Dendritic cell treated with granulocyte-macrophage colony-stimulating factor and Interleukin-4, amounts not matched to agents 40 ng/mL and 50 ng/mL, for 4 days (primary cell): ENCODE measurements at regions not wholly inside any gene's neighbourhood (a gene's known extent, or its start where the extent isn't known, plus 50 kb on each side); places are given as distances from the start of the nearest gene placed in this dataset.
"Not testable (repeated sequence)": the region's sequence is repeated elsewhere in the genome, so short reads cannot be mapped to it uniquely, and the experiment has no call there.

ENCODE experiments used
- H3K27ac Mint-ChIP-seq: one replicate; pipeline ENCODE4 v1.8.0; 2022; ENCODE audit warnings: mild to moderate bottlenecking, mixed read lengths
- H3K27me3 Mint-ChIP-seq: one replicate; pipeline ENCODE4 v1.8.0; 2022; ENCODE audit warnings: mild to moderate bottlenecking, mixed read lengths
- H3K36me3 Mint-ChIP-seq: one replicate; pipeline ENCODE4 v1.8.0; 2022; ENCODE audit warnings: low read depth, mixed read lengths
- H3K4me1 Mint-ChIP-seq: one replicate; pipeline ENCODE4 v1.8.0; 2022; ENCODE audit warnings: low read depth, mixed read lengths
- H3K4me3 Mint-ChIP-seq: one replicate; pipeline ENCODE4 v1.8.0; 2022; ENCODE audit warnings: mild to moderate bottlenecking, moderate library complexity, mixed read lengths
- H3K9me3 Mint-ChIP-seq: one replicate; pipeline ENCODE4 v1.8.0; 2022; ENCODE audit warnings: mixed read lengths
- intact Hi-C: fragments of 100-400 bp; cut with micrococcal nuclease; formaldehyde crosslinking; loops from one replicate; pipeline ENCODE4 v1.15.0; 2022

DNA sequence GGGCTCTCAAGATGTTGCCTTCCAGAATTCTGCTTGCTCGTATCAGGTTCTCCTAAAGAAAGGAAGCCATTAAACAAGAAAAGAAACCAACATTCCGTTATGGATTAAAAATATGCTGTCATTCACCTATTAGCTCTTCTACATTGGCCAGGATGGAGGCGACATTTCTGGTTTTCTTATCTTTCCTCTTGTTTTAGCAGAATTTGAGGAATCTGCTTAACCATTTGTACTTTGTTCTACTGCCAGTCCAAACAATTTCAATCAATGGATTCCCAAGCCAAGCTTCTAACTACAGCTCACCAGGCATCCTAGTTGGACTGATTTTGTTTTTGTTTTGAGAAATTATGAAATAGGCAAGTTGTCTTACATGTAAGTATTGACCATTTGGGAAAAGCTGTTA is 164.6 kb upstream of the TSC22D2 start:
- no peaks in the 10 kb centered on the region for H3K9me3 Mint-ChIP-seq
- no peaks in the 10 kb centered on the region for H3K4me1 Mint-ChIP-seq
- intact Hi-C loops: no loop called here
- no peak overlapping the region for H3K4me3 Mint-ChIP-seq
- H3K27ac Mint-ChIP-seq: no peak overlapping the region
- H3K36me3 Mint-ChIP-seq: no peaks in the 10 kb centered on the region
- H3K27me3 Mint-ChIP-seq: no peaks in the 10 kb centered on the region

DNA sequence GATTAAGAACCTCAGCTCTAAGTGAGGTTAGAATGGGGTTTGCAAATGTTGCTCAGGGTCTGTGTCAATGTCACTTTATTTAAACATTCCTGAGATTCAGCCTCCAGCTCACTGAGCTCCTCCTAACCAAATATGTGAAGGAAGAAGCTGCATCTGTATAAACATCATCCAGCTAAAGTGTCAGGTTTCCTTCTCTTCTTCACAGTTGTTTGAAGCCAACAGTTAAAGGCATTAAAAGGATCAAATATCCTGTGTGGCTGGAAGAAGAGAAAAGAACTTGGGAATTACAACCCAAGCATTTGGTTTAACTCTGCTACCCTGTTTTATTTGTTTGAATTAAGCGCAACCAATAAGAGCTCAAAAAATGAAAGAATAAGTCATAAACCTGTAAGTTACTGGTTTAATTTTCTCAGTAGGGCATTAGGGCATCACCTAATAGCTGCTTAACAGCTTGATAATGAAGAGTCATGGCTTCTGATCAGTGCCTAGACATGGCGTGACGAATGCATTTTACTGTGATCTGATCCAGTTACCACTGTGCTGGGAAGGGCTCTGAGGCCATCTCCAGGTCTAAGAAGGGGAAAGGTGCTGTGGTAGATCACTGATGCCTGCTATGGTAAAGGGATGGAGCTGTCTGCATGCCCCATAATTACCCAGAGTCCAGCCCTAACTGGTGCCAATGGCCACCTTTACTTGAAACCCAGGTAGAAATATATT is 165.7 kb upstream of the TSC22D2 start:
- H3K27me3 Mint-ChIP-seq: no peaks in the 10 kb centered on the region
- no peaks in the 10 kb centered on the region for H3K4me1 Mint-ChIP-seq
- intact Hi-C loops: no loop called here
- no peak overlapping the region for H3K4me3 Mint-ChIP-seq
- no peaks in the 10 kb centered on the region for H3K36me3 Mint-ChIP-seq
- no peaks in the 10 kb centered on the region for H3K9me3 Mint-ChIP-seq
- no peak overlapping the region for H3K27ac Mint-ChIP-seq

DNA sequence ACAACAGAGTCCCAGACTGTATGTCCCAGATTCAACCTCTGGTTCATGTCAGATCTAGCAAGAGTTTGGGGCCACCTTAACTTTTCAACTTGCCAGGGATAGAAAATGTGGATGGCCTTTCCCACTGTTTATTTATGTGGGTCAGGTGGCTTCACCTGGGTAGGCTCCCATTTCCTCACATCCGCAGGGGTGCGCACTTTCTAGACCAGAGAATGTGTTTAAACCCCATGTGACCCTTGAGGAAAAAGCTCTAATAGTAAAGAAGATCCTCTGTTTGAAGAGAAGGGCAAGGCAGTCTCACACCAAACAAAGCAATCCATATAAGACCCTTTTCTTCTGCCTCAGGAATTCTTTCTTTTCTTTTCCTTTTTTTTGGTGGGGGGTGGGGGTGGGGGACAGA is 167.2 kb upstream of the TSC22D2 start:
- intact Hi-C loops: no loop called here
- Mint-ChIP-seq H3K4me3 (no peak overlapping the region), H3K27ac (no peak overlapping the region), H3K27me3 (no peaks in the 10 kb centered on the region), H3K9me3 (no peaks in the 10 kb centered on the region), H3K4me1 (no peaks in the 10 kb centered on the region), H3K36me3 (no peaks in the 10 kb centered on the region)

DNA sequence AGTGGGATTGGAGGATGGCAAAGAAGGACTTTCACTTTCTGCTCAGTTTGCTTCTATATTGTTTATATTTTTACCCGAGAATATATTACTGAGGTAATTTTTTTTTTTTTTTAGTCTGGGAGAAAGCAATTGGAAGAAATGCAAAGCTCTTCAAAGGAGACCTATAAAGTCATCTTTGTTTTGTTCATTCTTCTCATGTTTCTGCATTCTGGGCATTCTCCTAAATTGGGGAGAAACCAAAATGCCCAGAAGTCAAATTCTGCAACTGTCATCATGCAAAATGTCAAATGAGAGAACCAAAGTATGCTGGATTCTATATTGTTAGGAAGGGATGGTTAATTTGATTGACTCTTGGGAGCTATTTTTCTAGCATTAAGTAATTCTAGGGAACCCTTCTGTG is 168.3 kb upstream of the TSC22D2 start:
- H3K27ac Mint-ChIP-seq: no peak overlapping the region
- no peaks in the 10 kb centered on the region for H3K36me3 Mint-ChIP-seq
- no peak overlapping the region for H3K4me3 Mint-ChIP-seq
- no peaks in the 10 kb centered on the region for H3K4me1 Mint-ChIP-seq
- no peaks in the 10 kb centered on the region for H3K27me3 Mint-ChIP-seq
- no peaks in the 10 kb centered on the region for H3K9me3 Mint-ChIP-seq
- intact Hi-C loops: no loop called here

DNA sequence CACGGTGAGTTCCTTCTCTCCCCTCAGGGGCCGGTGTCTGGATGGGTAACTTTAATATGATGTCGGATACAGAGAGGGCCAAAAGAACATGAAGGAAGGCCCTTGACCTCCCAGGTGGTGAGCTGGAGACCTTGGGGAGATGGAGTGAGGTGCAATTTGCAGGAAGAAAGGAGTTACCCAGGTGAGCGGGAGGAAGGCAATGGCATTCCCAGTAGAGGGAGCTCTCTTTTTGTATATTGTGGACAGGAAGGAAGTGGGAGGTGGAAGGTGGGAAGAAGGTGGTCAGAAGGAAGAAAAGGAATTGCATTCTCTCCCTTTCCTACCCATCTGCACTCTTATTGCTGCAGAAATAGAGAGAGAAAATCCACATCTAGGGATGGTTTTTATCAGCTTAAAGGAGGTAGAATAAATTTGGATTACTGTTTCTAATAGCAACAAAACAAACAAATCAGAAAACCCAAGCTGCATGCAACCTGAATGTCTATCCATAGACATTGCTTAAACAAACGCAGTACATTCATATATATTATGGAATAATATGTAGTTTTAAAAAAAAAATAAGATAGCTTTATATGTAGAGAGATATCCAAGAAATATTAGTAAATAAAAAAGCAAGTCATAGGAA is 169.0 kb upstream of the TSC22D2 start:
- Mint-ChIP-seq H3K36me3 (no peaks in the 10 kb centered on the region), H3K9me3 (no peaks in the 10 kb centered on the region), H3K4me1 (no peaks in the 10 kb centered on the region), H3K4me3 (no peak overlapping the region), H3K27ac (no peak overlapping the region), H3K27me3 (no peaks in the 10 kb centered on the region)
- intact Hi-C loops: no loop called here

DNA sequence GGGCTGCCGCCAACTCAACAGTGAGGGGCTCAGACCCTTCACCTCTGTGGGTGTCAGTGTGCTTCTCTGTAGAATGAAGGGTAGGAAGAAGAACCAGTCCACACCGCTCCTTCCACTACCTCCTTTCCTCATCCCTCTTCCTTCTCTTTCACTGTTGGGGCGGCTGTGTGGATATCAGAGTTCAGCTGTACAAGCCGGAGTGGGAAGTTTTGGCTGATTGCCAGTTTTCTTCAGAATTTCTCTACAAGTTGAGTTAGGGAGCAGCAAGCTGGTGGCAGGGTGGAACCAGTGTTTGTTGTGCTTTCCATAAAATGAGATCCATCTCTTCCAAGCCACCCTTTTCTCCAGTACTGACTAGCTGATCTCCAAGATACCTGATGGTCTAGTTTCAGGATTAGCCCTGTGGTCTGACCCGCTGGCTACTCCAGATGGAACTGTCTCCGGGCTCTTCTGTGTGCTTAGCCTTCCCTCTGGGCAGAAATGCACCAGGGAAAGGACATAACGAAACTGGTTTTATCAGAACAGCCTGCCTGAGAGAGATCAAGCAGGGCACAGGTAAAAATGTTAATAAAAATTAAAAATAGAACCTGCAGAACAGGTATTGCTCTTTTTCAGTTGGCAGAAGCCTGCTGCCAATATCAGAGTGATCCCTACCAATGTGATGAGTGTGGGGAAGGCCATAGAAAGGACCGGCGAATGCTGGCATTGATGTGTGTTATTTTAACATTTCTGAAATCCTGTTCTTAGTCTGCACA is 169.9 kb upstream of the TSC22D2 start:
- no peaks in the 10 kb centered on the region for H3K27me3 Mint-ChIP-seq
- H3K27ac Mint-ChIP-seq: no peak overlapping the region
- intact Hi-C loops: no loop called here
- H3K9me3 Mint-ChIP-seq: no peaks in the 10 kb centered on the region
- H3K4me1 Mint-ChIP-seq: no peaks in the 10 kb centered on the region
- H3K4me3 Mint-ChIP-seq: no peak overlapping the region
- no peaks in the 10 kb centered on the region for H3K36me3 Mint-ChIP-seq

DNA sequence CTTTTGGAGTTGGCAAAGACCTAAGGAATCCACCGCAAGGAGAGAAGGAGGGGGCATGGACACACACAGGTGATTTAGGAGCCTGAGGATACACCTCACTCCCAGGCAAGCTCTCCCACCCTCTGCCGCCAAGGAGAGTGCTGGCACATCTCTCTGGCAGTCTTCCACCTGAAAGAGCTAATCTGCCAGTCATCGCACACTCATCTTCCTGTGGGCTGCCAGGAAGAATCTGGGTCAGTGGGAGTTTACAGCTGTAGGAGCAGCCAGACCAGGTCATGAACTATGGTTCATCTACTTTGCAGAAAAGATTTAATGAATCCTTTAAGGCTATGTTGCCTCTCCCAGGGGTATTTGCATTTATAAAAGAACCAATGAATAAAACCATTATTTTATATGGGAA is 170.6 kb upstream of the TSC22D2 start:
- no peaks in the 10 kb centered on the region for H3K9me3 Mint-ChIP-seq
- no peak overlapping the region for H3K4me3 Mint-ChIP-seq
- intact Hi-C loops: no loop called here
- no peaks in the 10 kb centered on the region for H3K4me1 Mint-ChIP-seq
- no peaks in the 10 kb centered on the region for H3K36me3 Mint-ChIP-seq
- no peaks in the 10 kb centered on the region for H3K27me3 Mint-ChIP-seq
- no peak overlapping the region for H3K27ac Mint-ChIP-seq

DNA sequence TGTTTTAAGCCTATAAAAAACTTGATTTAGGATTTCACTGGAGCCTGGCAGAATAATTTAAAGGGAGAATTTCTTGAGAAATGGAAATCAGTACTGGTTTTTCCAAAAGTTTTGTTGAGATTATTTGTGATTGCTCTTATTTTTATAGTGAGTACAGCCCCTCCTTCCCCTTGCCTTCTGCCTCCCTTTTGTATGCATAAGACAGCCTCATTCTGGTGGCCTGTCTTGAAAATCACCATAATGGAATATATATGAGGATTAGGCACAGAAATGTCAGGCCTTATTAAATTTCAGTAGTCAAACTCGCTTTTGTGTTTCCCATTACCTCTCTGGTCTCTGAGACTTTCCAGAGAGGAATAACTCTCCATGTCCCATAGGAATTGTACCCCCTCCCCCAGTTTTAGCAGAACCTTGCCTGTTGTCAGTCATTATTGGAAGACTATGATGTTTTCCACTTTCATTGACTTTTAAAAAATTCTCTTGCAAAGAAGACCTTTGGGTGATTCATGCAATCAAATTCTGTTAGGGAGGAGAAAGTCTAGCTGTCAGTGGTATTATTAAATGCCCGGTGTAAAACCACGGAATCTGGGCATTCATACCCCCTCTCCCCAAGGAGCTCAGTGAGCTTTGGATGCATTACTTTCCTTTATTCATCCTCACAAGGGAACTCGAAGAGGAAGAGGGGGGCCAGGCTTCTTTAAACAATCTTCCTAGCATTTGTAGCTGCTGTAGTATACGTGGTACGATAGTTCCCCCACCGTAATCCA is 171.6 kb upstream of the TSC22D2 start:
- intact Hi-C loops: no loop called here
- Mint-ChIP-seq H3K36me3 (no peaks in the 10 kb centered on the region), H3K9me3 (no peaks in the 10 kb centered on the region), H3K27ac (no peak overlapping the region), H3K27me3 (no peaks in the 10 kb centered on the region), H3K4me3 (no peak overlapping the region), H3K4me1 (no peaks in the 10 kb centered on the region)

DNA sequence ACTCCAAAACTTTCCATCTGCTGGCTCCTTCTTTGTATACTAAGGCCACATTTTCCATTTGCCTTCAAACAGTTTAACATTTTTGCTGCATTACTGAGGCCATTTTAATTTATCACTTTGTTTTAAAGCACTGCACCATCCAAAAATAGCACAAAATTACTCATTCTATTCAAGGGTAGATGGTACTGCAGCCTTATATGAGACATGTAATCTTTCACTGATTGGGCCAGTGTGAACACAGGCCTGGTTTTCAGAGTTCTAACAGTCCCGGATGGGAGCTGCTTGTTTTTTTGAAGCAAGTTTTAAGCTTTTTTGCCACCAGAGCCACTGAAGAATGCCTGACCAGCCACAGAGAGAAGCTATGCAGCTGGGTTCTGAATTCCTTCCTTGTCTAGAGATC is 172.3 kb upstream of the TSC22D2 start:
- no peak overlapping the region for H3K4me3 Mint-ChIP-seq
- H3K27me3 Mint-ChIP-seq: no peaks in the 10 kb centered on the region
- no peaks in the 10 kb centered on the region for H3K36me3 Mint-ChIP-seq
- intact Hi-C loops: no loop called here
- no peaks in the 10 kb centered on the region for H3K9me3 Mint-ChIP-seq
- no peaks in the 10 kb centered on the region for H3K4me1 Mint-ChIP-seq
- no peak overlapping the region for H3K27ac Mint-ChIP-seq

DNA sequence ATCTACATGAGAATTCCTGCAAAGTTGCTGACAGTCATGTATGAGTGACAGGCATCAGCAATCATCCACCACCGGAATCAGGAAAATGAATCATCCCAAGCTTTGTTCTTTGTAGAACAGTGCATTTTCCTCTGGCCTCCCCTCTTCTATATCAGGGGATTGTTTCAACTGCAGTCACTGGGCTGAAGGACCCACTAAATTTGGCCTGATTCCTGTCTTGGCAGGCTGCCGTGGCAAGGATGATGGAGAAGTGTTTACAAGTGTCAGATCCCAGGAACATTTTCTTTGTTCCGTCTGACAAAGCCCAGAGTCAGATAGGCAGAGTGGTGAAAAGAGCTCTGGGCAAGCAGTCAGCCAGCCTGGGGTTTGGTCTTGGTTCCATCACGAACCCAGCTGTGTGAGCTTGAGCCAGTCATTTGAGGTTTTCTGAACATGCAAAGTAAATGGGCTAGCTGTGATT is 175.1 kb upstream of the TSC22D2 start:
- Mint-ChIP-seq H3K27ac (no peak overlapping the region), H3K9me3 (no peaks in the 10 kb centered on the region), H3K27me3 (no peaks in the 10 kb centered on the region), H3K4me3 (no peak overlapping the region), H3K36me3 (no peaks in the 10 kb centered on the region), H3K4me1 (no peaks in the 10 kb centered on the region)
- intact Hi-C loops: no loop called here

DNA sequence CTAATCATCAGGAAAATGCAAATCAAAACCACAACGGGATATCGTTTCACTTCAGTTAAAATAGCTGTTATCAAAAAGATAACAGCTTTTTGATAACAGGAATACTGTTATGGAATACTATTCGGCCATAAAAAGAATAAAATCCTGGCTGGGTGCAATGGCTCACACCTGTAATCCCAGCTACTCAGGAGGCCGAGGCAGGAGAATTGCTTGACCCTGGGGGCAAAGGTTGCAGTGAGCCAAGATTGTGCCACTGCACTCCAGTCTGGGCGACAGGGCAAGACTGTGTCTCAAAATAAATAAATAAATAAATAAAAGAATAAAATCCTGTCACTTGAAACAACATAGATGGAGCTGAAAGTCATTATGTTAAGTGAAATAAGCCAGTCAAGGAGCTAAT is 178.1 kb upstream of the TSC22D2 start:
- intact Hi-C loops: no loop called here
- Mint-ChIP-seq H3K4me1 (peaks cover 8% of the 10 kb centered on the region), H3K36me3 (no peaks in the 10 kb centered on the region), H3K4me3 (no peak overlapping the region), H3K27me3 (peaks cover 9% of the 10 kb centered on the region), H3K9me3 (no peaks in the 10 kb centered on the region), H3K27ac (no peak overlapping the region)

DNA sequence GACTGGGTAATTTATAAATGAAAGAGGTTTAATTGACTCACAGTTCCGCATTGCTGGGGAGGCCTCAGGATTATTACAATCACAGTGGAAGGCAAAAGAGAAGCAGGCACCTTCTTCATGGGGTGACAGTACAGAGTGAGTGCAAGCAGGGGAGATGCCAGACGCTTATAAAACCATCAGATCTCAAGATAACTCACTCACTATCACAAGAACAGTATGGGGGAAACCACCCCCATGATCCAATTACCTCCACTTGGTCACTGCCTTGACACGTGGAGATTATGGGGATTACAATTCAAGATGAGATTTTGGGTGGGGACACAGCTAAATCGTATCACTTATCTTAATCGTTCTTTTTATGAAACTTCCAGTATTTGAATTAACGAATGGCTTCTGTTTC is 179.5 kb upstream of the TSC22D2 start:
- H3K9me3 Mint-ChIP-seq, H3K4me1 Mint-ChIP-seq, intact Hi-C loops, H3K4me3 Mint-ChIP-seq, H3K27ac Mint-ChIP-seq, H3K36me3 Mint-ChIP-seq: not testable (repeated sequence)
- H3K27me3 Mint-ChIP-seq: peaks cover 13% of the 10 kb centered on the region

DNA sequence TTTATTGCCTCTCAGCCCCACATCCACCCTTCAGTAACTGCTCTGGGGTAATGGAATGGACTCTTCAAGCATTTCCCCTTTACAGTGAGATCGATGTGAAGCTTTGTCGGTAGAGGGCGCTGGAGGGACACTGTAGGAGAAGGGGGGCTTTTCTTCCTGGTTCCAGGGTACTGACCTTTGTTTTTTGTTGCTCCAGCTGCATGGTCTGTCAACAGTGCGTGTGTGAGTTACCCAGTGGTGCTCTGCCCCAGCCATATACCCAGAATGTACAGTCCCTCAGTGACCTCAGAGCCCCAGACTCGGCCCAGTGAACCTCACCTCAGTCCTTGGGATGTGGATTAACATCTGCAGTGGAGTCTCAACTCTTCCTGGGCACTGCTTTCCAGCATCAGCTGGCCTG is 180.3 kb upstream of the TSC22D2 start:
- Mint-ChIP-seq H3K27ac (no peak overlapping the region), H3K36me3 (no peaks in the 10 kb centered on the region), H3K4me3 (no peak overlapping the region), H3K27me3 (peaks cover 13% of the 10 kb centered on the region), H3K9me3 (no peaks in the 10 kb centered on the region), H3K4me1 (peaks cover 8% of the 10 kb centered on the region)
- intact Hi-C loops: loop anchor here (2.0 kb wide), 1 partner anchor 267 kb away; no protein-coding TSS in a partner anchor

DNA sequence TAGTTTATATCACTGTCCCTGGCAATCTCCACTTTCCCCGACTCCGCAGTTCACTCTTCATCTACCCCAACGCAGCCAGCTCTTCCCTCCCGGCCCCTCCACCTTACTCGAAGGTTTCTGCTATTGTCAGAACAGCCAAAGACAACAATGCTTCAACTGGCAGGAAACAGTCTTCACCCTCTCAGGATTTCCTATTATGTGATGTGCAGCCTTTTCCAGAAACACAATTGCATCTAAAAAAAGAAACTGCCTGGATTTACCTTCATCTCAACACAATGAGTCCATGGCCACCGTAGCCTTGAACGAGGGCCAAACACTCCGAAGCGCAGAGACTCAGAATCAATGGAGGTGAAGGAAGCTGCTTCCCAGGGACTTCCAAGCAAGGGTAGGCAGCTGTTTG is 182.1 kb upstream of the TSC22D2 start:
- intact Hi-C loops: loop anchor here (2.0 kb wide), 1 partner anchor 269 kb away; no protein-coding TSS in a partner anchor
- Mint-ChIP-seq H3K4me3 (no peak overlapping the region), H3K27me3 (peaks cover 24% of the 10 kb centered on the region), H3K36me3 (no peaks in the 10 kb centered on the region), H3K9me3 (no peaks in the 10 kb centered on the region), H3K4me1 (peaks cover 13% of the 10 kb centered on the region), H3K27ac (no peak overlapping the region)
